ENCODE measurements at regions not wholly inside any gene's neighbourhood (a gene's known extent, or its start where the extent isn't known, plus 50 kb on each side); places are given as distances from the start of the nearest gene placed in this dataset.

DNA sequence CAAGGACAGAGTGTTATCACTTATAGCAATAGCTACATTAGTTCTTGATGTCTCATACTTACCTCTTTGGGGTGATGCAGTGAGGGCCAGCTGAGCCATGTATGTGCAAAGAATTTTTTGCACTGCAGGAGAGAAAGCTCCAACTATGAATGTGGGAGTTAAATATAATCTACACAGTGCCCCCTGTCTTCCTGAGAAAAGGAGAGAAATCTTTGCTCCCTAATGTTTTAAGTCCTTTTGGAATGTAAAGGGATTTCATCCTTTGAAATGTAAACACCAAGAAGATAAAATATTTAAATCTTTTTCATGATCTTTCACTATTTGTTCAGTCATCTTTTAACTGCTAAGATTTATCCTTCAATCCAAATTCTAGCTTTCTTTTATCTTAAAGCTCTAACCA is 822.1 kb downstream of the TENT5A start:
- H3K4me3 ChIP-seq (ENCODE audit: low read depth, low read length), result no peak overlapping the region
- no peak for DNase-seq (ENCODE audit: low read depth)
- TF ChIP-seq, protein P1, sequence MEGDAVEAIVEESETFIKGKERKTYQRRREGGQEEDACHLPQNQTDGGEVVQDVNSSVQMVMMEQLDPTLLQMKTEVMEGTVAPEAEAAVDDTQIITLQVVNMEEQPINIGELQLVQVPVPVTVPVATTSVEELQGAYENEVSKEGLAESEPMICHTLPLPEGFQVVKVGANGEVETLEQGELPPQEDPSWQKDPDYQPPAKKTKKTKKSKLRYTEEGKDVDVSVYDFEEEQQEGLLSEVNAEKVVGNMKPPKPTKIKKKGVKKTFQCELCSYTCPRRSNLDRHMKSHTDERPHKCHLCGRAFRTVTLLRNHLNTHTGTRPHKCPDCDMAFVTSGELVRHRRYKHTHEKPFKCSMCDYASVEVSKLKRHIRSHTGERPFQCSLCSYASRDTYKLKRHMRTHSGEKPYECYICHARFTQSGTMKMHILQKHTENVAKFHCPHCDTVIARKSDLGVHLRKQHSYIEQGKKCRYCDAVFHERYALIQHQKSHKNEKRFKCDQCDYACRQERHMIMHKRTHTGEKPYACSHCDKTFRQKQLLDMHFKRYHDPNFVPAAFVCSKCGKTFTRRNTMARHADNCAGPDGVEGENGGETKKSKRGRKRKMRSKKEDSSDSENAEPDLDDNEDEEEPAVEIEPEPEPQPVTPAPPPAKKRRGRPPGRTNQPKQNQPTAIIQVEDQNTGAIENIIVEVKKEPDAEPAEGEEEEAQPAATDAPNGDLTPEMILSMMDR (IDR thresholded peaks at IDR 0.05; ENCODE audit: low read depth, low read length, missing control alignments), result no peak

GRCh38 chr6:80923816-80924215 is 817.3 kb downstream of the BCKDHB start:
- TF ChIP-seq, protein P1 (IDR thresholded peaks at IDR 0.05; ENCODE audit: low read depth, low read length, missing control alignments), result no peak
- DNase-seq (ENCODE audit: low read depth), result no peak
- no peak overlapping the region for H3K4me3 ChIP-seq (ENCODE audit: low read depth, low read length)

DNA sequence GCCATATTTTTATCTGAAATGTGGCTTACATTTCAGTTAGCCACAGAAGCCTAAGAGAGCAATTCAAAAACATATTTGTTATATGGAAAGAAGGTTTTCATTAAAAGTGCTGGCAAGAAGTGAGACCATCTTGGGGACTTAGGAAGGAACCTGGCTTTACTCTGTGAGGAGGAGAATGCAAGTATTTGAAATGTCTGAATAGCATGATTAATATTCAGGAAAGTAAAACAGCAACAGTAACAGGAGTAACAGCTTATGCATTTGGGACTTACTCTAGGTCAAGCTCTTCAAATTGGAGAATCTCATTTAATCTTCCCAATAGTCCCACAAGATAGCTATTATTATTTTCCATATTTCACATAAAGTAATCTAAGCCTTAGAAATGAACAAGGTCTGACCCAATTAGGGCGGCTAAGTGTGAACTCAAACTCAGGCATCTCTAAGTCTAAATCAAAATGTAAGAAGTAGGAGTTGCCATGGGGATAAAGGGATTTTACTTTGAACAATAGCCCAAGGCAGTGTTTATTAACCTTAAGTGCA is 816.5 kb downstream of the BCKDHB start:
- no peak overlapping the region for H3K4me3 ChIP-seq (ENCODE audit: low read depth, low read length)
- no peak for DNase-seq (ENCODE audit: low read depth)
- TF ChIP-seq, protein P1 (IDR thresholded peaks at IDR 0.05; ENCODE audit: low read depth, low read length, missing control alignments), result no peak

GRCh38 chr6:80921861-80922460 is 815.5 kb downstream of the BCKDHB start:
- DNase-seq (ENCODE audit: low read depth), result no peak
- H3K4me3 ChIP-seq (ENCODE audit: low read depth, low read length), result no peak overlapping the region
- TF ChIP-seq, protein P1 (IDR thresholded peaks at IDR 0.05; ENCODE audit: low read depth, low read length, missing control alignments), result no peak

- TF ChIP-seq, protein P1 (IDR thresholded peaks at IDR 0.05; ENCODE audit: low read depth, low read length, missing control alignments), result no peak
- DNase-seq (ENCODE audit: low read depth), result no peak
- H3K4me3 ChIP-seq (ENCODE audit: low read depth, low read length), result no peak overlapping the region
Observed at GRCh38 chr6:80907831-80908230, 801.4 kb downstream of the BCKDHB start.

DNA sequence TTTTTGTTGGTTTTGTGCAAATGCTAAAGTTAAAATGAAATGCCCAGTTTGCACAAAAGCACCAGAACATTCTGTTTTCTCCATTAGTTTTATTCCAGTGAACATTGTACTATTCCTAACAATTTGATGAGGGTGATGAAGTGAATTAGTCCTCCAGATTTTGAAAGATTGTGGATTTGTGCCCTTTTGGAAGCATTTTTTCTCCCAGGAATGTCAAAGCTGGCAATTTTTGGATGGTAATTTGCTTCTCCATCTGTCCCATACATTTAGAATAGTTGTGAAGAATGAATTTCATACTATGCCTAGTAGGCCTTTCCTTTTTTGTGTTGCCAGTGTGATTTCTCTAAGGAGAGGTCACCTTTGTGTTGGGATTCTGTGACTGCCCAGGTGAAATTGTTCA is 797.2 kb downstream of the BCKDHB start:
- TF ChIP-seq, protein P1 (IDR thresholded peaks at IDR 0.05; ENCODE audit: low read depth, low read length, missing control alignments), result no peak
- no peak overlapping the region for H3K4me3 ChIP-seq (ENCODE audit: low read depth, low read length)
- no peak for DNase-seq (ENCODE audit: low read depth)

GRCh38 chr6:80886475-80886874 is 780.0 kb downstream of the BCKDHB start:
- TF ChIP-seq, protein P1 (IDR thresholded peaks at IDR 0.05; ENCODE audit: low read depth, low read length, missing control alignments), result no peak
- no peak for DNase-seq (ENCODE audit: low read depth)
- H3K4me3 ChIP-seq (ENCODE audit: low read depth, low read length), result no peak overlapping the region

All from GM12864 (cell line).